NOMO-1 treated with dmso at 0.1 percent for 144 hours (cell line): ENCODE measurements at regions not wholly inside any gene's neighbourhood (a gene's known extent, or its start where the extent isn't known, plus 50 kb on each side); places are given as distances from the start of the nearest gene placed in this dataset.

Source experiments
- DNase-seq: peaks from one replicate; lab custom pipeline; 2025; ENCODE audit not compliant: unreplicated experiment; lab: John Stamatoyannopoulos, UW

GRCh38 chr6:14317387-14317970, 199.9 kb downstream of the CD83 start:
- DNase-seq = no peak

GRCh38 chr6:14320332-14320731, 202.8 kb downstream of the CD83 start:
- no peak for DNase-seq

GRCh38 chr6:14321992-14322772, 204.6 kb downstream of the CD83 start:
- no peak for DNase-seq

- no peak for DNase-seq
Observed at GRCh38 chr6:14322841-14323240, 205.3 kb downstream of the CD83 start.

GRCh38 chr6:14326774-14327173, 209.2 kb downstream of the CD83 start:
- DNase-seq = no peak

GRCh38 chr6:14328163-14328562, 210.6 kb downstream of the CD83 start:
- no peak for DNase-seq

GRCh38 chr6:14333556-14334305, 216.2 kb downstream of the CD83 start:
- DNase-seq = no peak

GRCh38 chr6:14335071-14335470, 217.5 kb downstream of the CD83 start:
- no peak for DNase-seq

- DNase-seq = peak; percentile 43
Observed at GRCh38 chr6:14337152-14337551, 219.6 kb downstream of the CD83 start.

- no peak for DNase-seq
Observed at GRCh38 chr6:14339172-14339571, 221.6 kb downstream of the CD83 start.

GRCh38 chr6:14339711-14340584, 222.4 kb downstream of the CD83 start:
- DNase-seq = no peak

GRCh38 chr6:14344486-14344885, 226.9 kb downstream of the CD83 start:
- no peak for DNase-seq

GRCh38 chr6:14348389-14348788, 230.8 kb downstream of the CD83 start:
- DNase-seq = peak; percentile 61

- DNase-seq = no peak
Observed at GRCh38 chr6:14349507-14349906, 231.9 kb downstream of the CD83 start.

GRCh38 chr6:14350210-14350609, 232.6 kb downstream of the CD83 start:
- DNase-seq = no peak

- DNase-seq = no peak
Observed at GRCh38 chr6:14353281-14353680, 235.7 kb downstream of the CD83 start.

- no peak for DNase-seq
Observed at GRCh38 chr6:14353798-14354197, 236.2 kb downstream of the CD83 start.

- DNase-seq = peak; percentile 75
Observed at GRCh38 chr6:14354919-14355572, 237.5 kb downstream of the CD83 start.

GRCh38 chr6:14359438-14359837, 241.9 kb downstream of the CD83 start:
- no peak for DNase-seq

GRCh38 chr6:14360565-14360964, 243.0 kb downstream of the CD83 start:
- no peak for DNase-seq

- no peak for DNase-seq
Observed at GRCh38 chr6:14361297-14361696, 243.7 kb downstream of the CD83 start.
